Stimulated activated CD8-positive, alpha-beta memory T cell treated with anti-CD3 and anti-CD28 coated beads, Interleukin-2, amount 100 ng/mL, for 48 hours (primary cell): ENCODE measurements at regions not wholly inside any gene's neighbourhood (a gene's known extent, or its start where the extent isn't known, plus 50 kb on each side); places are given as distances from the start of the nearest gene placed in this dataset.

Source experiments
- DNase-seq, 2 donors: peaks; one replicate each; pipeline ENCODE4 v3.0.0-alpha.2; 2020; ENCODE audit warnings: low read depth in 2 of 2

GRCh38 chr20:43306837-43307236, 117.1 kb upstream of the PTPRT start:
- no peak for DNase-seq

GRCh38 chr20:43305749-43306148, 116.0 kb upstream of the PTPRT start:
- DNase-seq, result no peak

- no peak for DNase-seq
These were observed 114.9 kb upstream of the PTPRT start for GRCh38 chr20:43304598-43304997.

GRCh38 chr20:43302936-43303335, 113.2 kb upstream of the PTPRT start:
- no peak for DNase-seq

GRCh38 chr20:43300901-43301300, 111.2 kb upstream of the PTPRT start:
- no peak for DNase-seq

- no peak for DNase-seq
These were observed 106.1 kb upstream of the PTPRT start for GRCh38 chr20:43295781-43296180.

- DNase-seq, result no peak
These were observed 105.6 kb upstream of the PTPRT start for GRCh38 chr20:43295263-43295662.

GRCh38 chr20:43294031-43294430, 104.3 kb upstream of the PTPRT start:
- no peak for DNase-seq

GRCh38 chr20:43293068-43293786, 103.5 kb upstream of the PTPRT start:
- no peak for DNase-seq

GRCh38 chr20:43292222-43292621, 102.5 kb upstream of the PTPRT start:
- DNase-seq, result no peak

- no peak for DNase-seq
These were observed 97.9 kb upstream of the PTPRT start for GRCh38 chr20:43287637-43288036.

GRCh38 chr20:43285170-43285569, 95.5 kb upstream of the PTPRT start:
- DNase-seq, result no peak

- no peak for DNase-seq
These were observed 94.8 kb upstream of the PTPRT start for GRCh38 chr20:43284486-43284885.

GRCh38 chr20:43283126-43283525, 93.4 kb upstream of the PTPRT start:
- no peak for DNase-seq

- no peak for DNase-seq
These were observed 82.3 kb upstream of the PTPRT start for GRCh38 chr20:43271980-43272379.

- no peak for DNase-seq
These were observed 75.7 kb upstream of the PTPRT start for GRCh38 chr20:43265449-43265848.

GRCh38 chr20:43263226-43263625, 73.5 kb upstream of the PTPRT start:
- no peak for DNase-seq

GRCh38 chr20:43262341-43262740, 72.6 kb upstream of the PTPRT start:
- no peak for DNase-seq

GRCh38 chr20:43255877-43256276, 66.2 kb upstream of the PTPRT start:
- no peak for DNase-seq

GRCh38 chr20:43252761-43253160, 63.1 kb upstream of the PTPRT start:
- DNase-seq, result no peak

GRCh38 chr20:43248341-43248740, 58.6 kb upstream of the PTPRT start:
- DNase-seq, result no peak

GRCh38 chr20:43247361-43247760, 57.7 kb upstream of the PTPRT start:
- no peak for DNase-seq

- DNase-seq, result no peak
These were observed 54.9 kb upstream of the PTPRT start for GRCh38 chr20:43244647-43245046.

- no peak for DNase-seq
These were observed 54.1 kb upstream of the PTPRT start for GRCh38 chr20:43243672-43244269.
